ENCODE measurements at regions not wholly inside any gene's neighbourhood (a gene's known extent, or its start where the extent isn't known, plus 50 kb on each side); places are given as distances from the start of the nearest gene placed in this dataset.

GRCh38 chr7:46532571-46532970 lies 611.5 kb upstream of the IGFBP3 start:
- DNase-seq (ENCODE audit: low read depth), result no peak
- H3K27me3 ChIP-seq (ENCODE audit: control insufficient read depth, insufficient read depth, low read length), result no peaks in the 10 kb centered on the region
- CTCF ChIA-PET, result interaction anchor here (0.6 to 0.9 kb wide), 2 partner anchors 18 to 36 kb away, joined by 3 read pairs; no protein-coding TSS in a partner anchor
- TF ChIP-seq CTCF (IDR thresholded peaks at IDR 0.05; ENCODE audit: insufficient read depth, low read depth, low read length), result no peak
- POLR2A ChIA-PET, result no interaction called here
- H3K36me3 ChIP-seq (ENCODE audit: control insufficient read depth, insufficient read depth, low read length), result no peaks in the 10 kb centered on the region
- no peak overlapping the region for H3K4me3 ChIP-seq (ENCODE audit: low read depth, low read length)

- ChIA-PET POLR2A (no interaction called here), CTCF (no interaction called here)
- no peaks in the 10 kb centered on the region for H3K36me3 ChIP-seq (ENCODE audit: control insufficient read depth, insufficient read depth, low read length)
- no peak overlapping the region for H3K4me3 ChIP-seq (ENCODE audit: low read depth, low read length)
- no peak for DNase-seq (ENCODE audit: low read depth)
- no peak for TF ChIP-seq CTCF (IDR thresholded peaks at IDR 0.05; ENCODE audit: insufficient read depth, low read depth, low read length)
- no peaks in the 10 kb centered on the region for H3K27me3 ChIP-seq (ENCODE audit: control insufficient read depth, insufficient read depth, low read length)
Measured at GRCh38 chr7:46530081-46530750, 609.1 kb upstream of the IGFBP3 start.

GRCh38 chr7:46527360-46527759 lies 606.3 kb upstream of the IGFBP3 start:
- no peak for DNase-seq (ENCODE audit: low read depth)
- Histone ChIP-seq H3K4me3 (ENCODE audit: low read depth, low read length) (no peak overlapping the region), H3K27me3 (ENCODE audit: control insufficient read depth, insufficient read depth, low read length) (no peaks in the 10 kb centered on the region), H3K36me3 (ENCODE audit: control insufficient read depth, insufficient read depth, low read length) (no peaks in the 10 kb centered on the region)
- no peak for TF ChIP-seq CTCF (IDR thresholded peaks at IDR 0.05; ENCODE audit: insufficient read depth, low read depth, low read length)
- ChIA-PET POLR2A (no interaction called here), CTCF (interaction anchor here (1.4 to 1.5 kb wide), 2 partner anchors 13 to 15 kb away, joined by 3 to 4 read pairs; no protein-coding TSS in a partner anchor)

GRCh38 chr7:46525876-46526275 lies 604.8 kb upstream of the IGFBP3 start:
- TF ChIP-seq CTCF (IDR thresholded peaks at IDR 0.05; ENCODE audit: insufficient read depth, low read depth, low read length), result no peak
- POLR2A ChIA-PET, result no interaction called here
- CTCF ChIA-PET, result no interaction called here
- Histone ChIP-seq H3K27me3 (ENCODE audit: control insufficient read depth, insufficient read depth, low read length) (no peaks in the 10 kb centered on the region), H3K4me3 (ENCODE audit: low read depth, low read length) (no peak overlapping the region), H3K36me3 (ENCODE audit: control insufficient read depth, insufficient read depth, low read length) (no peaks in the 10 kb centered on the region)
- DNase-seq (ENCODE audit: low read depth), result no peak

DNA sequence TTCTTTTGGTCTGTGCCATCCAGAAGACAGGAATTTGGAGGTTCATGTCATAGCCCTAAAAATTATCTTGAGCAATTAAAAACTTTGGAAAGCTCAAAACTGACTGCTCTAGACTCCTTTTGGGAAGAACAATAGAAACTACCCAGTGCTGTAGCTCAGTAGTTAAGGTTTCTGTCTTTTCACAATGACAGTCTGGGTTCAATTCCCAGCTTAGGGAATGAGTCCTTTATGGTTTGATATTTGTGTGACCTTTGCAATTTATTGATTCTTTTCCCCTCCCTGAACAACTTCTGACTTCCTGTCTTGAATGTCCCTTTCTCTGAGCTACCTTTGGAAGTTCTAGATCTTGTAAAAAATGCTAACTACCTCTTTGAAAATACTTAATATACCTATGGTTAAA lies 603.3 kb upstream of the IGFBP3 start:
- DNase-seq (ENCODE audit: low read depth), result no peak
- no peak overlapping the region for H3K4me3 ChIP-seq (ENCODE audit: low read depth, low read length)
- H3K36me3 ChIP-seq (ENCODE audit: control insufficient read depth, insufficient read depth, low read length), result no peaks in the 10 kb centered on the region
- H3K27me3 ChIP-seq (ENCODE audit: control insufficient read depth, insufficient read depth, low read length), result no peaks in the 10 kb centered on the region
- TF ChIP-seq CTCF (IDR thresholded peaks at IDR 0.05; ENCODE audit: insufficient read depth, low read depth, low read length), result no peak
- ChIA-PET POLR2A (no interaction called here), CTCF (interaction anchor here (0.7 to 1.6 kb wide), 3 partner anchors 9 to 25 kb away, joined by 3 read pairs; no protein-coding TSS in a partner anchor)
